ENCODE measurements at regions not wholly inside any gene's neighbourhood (a gene's known extent, or its start where the extent isn't known, plus 50 kb on each side); places are given as distances from the start of the nearest gene placed in this dataset.
"Not testable (repeated sequence)": the region's sequence is repeated elsewhere in the genome, so short reads cannot be mapped to it uniquely, and the experiment has no call there.

- peak; percentile 66 to 77 for DNase-seq (ENCODE audit: low read depth in 2 of 2)
Observed at GRCh38 chr18:995629-996028, 91.0 kb downstream of the ADCYAP1 start.

- DNase-seq (ENCODE audit: low read depth in 2 of 2), result no peak
Observed at GRCh38 chr18:997499-997898, 92.8 kb downstream of the ADCYAP1 start.

- no peak for DNase-seq (ENCODE audit: low read depth in 2 of 2)
Observed at GRCh38 chr18:998936-999335, 94.3 kb downstream of the ADCYAP1 start.

- no peak for DNase-seq (ENCODE audit: low read depth in 2 of 2)
Observed at GRCh38 chr18:1002653-1003178, 98.0 kb downstream of the ADCYAP1 start.

- no peak for DNase-seq (ENCODE audit: low read depth in 2 of 2)
Observed at GRCh38 chr18:1003499-1003898, 98.8 kb downstream of the ADCYAP1 start.

- DNase-seq (ENCODE audit: low read depth in 2 of 2), result no peak
Observed at GRCh38 chr18:1006304-1006703, 101.6 kb downstream of the ADCYAP1 start.

- DNase-seq (ENCODE audit: low read depth in 2 of 2), result no peak
Observed at GRCh38 chr18:1006965-1007364, 102.3 kb downstream of the ADCYAP1 start.

GRCh38 chr18:1011349-1011748 lies 106.7 kb downstream of the ADCYAP1 start:
- DNase-seq (ENCODE audit: low read depth in 2 of 2), result no peak

- DNase-seq (ENCODE audit: low read depth in 2 of 2), result no peak
Observed at GRCh38 chr18:1012775-1013174, 108.1 kb downstream of the ADCYAP1 start.

- no peak for DNase-seq (ENCODE audit: low read depth in 2 of 2)
Observed at GRCh38 chr18:1013951-1014350, 109.3 kb downstream of the ADCYAP1 start.

- DNase-seq (ENCODE audit: low read depth in 2 of 2), result no peak
Observed at GRCh38 chr18:1014509-1014908, 109.8 kb downstream of the ADCYAP1 start.

GRCh38 chr18:1014951-1015624 lies 110.4 kb downstream of the ADCYAP1 start:
- DNase-seq (ENCODE audit: low read depth in 2 of 2), result peak; percentile 64 to 65

- DNase-seq (ENCODE audit: low read depth in 2 of 2), result no peak
Observed at GRCh38 chr18:1015777-1016176, 111.1 kb downstream of the ADCYAP1 start.

GRCh38 chr18:1017227-1018058 lies 112.8 kb downstream of the ADCYAP1 start:
- no peak for DNase-seq (ENCODE audit: low read depth in 2 of 2)

- peak; percentile 85 to 86 for DNase-seq (ENCODE audit: low read depth in 2 of 2)
Observed at GRCh38 chr18:1018181-1018681, 113.6 kb downstream of the ADCYAP1 start.

- no peak for DNase-seq (ENCODE audit: low read depth in 2 of 2)
Observed at GRCh38 chr18:1019191-1019590, 114.5 kb downstream of the ADCYAP1 start.

- DNase-seq (ENCODE audit: low read depth in 2 of 2), result no peak
Observed at GRCh38 chr18:1020731-1021344, 116.2 kb downstream of the ADCYAP1 start.

GRCh38 chr18:1026930-1027329 lies 122.3 kb downstream of the ADCYAP1 start:
- no peak for DNase-seq (ENCODE audit: low read depth in 2 of 2)

- not testable (repeated sequence) for DNase-seq (ENCODE audit: low read depth in 2 of 2)
Observed at GRCh38 chr18:1033092-1033491, 128.4 kb downstream of the ADCYAP1 start.

- DNase-seq (ENCODE audit: low read depth in 2 of 2), result no peak
Observed at GRCh38 chr18:1034971-1035370, 130.3 kb downstream of the ADCYAP1 start.

GRCh38 chr18:1036926-1037325 lies 132.3 kb downstream of the ADCYAP1 start:
- DNase-seq (ENCODE audit: low read depth in 2 of 2), result no peak

- DNase-seq (ENCODE audit: low read depth in 2 of 2), result no peak
Observed at GRCh38 chr18:1037776-1038175, 133.1 kb downstream of the ADCYAP1 start.

Measured in fibroblast of skin of left biceps (primary cell).